RWPE1 (cell line): ENCODE measurements at regions not wholly inside any gene's neighbourhood (a gene's known extent, or its start where the extent isn't known, plus 50 kb on each side); places are given as distances from the start of the nearest gene placed in this dataset.
A peak's percentile ranks its signal among the peaks of the same experiment; 100 is the strongest.

ENCODE experiments used
- CTCF ChIA-PET: fragments of 350-600 bp; sonication (Branson Sonifier 250); formaldehyde crosslinking; extraction: SDS; loops from one replicate; lab custom pipeline; 2021; lab: Yijun Ruan, JAX
- POLR2A ChIA-PET: fragments of 400-600 bp; formaldehyde crosslinking; extraction: SDS; loops from one replicate; lab custom pipeline; 2020; ENCODE audit warnings: antibody characterized with exemption; ENCODE audit not compliant: low non-redundant PET; lab: Yijun Ruan, JAX
- DNase-seq: peaks from one replicate; pipeline ENCODE4 v3.0.0; 2012; ENCODE audit warnings: low spot score
- H3K27ac ChIP-seq: fragments of 450-650 bp; 2 replicates; pipeline ENCODE4 v1.5.1; 2017
- TF ChIP-seq, protein P1 (sequence below): fragments of 450-650 bp; conservative IDR thresholded peaks from 2 replicates; pipeline ENCODE4 v1.5.1; 2017; ENCODE audit warnings: low read depth, mild to moderate bottlenecking

DNA sequence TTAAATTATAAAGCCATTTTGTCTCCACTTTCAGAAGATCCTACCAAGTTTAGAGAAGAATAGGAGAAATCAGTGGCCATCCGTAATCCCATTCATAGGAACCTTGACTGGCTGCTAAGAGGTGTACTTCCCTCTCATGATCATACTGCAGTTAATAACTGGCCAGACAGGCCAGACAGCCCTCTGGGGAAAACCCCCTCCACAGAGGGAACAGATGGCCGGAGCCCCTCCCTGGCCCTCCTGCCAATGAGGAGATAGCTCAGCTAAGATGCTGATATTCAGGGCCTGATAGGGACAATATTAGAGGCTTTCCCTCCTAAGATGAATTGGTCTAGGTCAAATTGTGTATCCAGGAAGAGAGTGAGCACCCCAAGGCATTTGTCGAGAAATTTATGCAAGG is 200.0 kb upstream of the MAOA start:
- TF ChIP-seq, protein P1, sequence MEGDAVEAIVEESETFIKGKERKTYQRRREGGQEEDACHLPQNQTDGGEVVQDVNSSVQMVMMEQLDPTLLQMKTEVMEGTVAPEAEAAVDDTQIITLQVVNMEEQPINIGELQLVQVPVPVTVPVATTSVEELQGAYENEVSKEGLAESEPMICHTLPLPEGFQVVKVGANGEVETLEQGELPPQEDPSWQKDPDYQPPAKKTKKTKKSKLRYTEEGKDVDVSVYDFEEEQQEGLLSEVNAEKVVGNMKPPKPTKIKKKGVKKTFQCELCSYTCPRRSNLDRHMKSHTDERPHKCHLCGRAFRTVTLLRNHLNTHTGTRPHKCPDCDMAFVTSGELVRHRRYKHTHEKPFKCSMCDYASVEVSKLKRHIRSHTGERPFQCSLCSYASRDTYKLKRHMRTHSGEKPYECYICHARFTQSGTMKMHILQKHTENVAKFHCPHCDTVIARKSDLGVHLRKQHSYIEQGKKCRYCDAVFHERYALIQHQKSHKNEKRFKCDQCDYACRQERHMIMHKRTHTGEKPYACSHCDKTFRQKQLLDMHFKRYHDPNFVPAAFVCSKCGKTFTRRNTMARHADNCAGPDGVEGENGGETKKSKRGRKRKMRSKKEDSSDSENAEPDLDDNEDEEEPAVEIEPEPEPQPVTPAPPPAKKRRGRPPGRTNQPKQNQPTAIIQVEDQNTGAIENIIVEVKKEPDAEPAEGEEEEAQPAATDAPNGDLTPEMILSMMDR, result no peak
- no peak for DNase-seq
- ChIA-PET POLR2A (no interaction called here), CTCF (no interaction called here)
- no peak overlapping the region for H3K27ac ChIP-seq

DNA sequence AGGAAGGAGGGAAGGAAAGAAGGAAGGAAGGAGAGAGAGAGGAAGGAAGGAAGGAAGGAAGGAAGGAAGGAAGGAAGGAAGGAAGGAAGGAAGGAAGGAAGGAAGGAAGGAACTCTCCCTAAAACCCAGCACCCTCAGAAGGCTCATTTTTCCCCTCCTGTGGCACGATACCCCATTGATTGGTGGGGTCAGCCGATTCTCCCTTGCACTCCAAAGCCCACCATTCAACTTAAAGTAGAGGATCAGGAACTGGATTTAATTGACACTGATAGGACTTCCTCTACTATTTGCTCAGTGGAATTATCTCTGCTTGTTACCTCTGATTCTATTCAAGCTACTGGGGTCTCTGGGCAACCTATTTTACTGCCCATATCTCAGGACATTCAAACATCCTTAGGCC is 199.2 kb upstream of the MAOA start:
- TF ChIP-seq, protein P1, result no peak
- no peak overlapping the region for H3K27ac ChIP-seq

DNA sequence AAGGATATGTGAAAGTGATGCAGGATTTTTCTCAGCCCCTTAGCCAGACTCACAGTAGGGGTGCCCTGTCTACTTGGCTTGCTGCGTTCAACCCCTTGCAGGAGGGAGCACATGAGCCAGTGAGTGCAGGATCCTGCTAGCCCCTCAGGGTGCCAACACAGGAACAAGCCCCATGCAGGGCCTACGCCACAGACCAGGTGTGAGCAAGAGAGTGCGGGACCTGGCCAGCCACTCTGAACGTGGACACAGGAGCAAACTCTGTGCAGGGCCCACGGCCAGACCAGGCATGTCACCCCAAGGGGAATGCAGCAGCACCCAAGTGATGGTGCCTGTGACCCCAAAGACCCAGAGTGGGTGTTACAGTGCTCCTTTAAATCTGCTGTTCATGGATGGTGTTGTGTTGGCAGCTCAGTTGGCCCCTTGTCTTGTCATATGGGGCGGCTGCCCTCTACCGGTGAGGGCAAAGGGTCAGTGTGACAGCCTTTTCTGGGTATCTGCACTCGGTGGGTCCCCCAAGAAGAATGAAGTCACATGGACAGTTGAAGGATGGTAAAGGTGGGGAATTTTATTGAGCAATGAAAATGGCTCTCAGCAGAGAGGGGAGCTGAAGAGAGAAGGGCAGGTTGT is 188.4 kb upstream of the MAOA start:
- no peak for DNase-seq
- CTCF ChIA-PET, result no interaction called here
- TF ChIP-seq, protein P1, result no peak
- no peak overlapping the region for H3K27ac ChIP-seq
- POLR2A ChIA-PET, result no interaction called here

More for the DNA sequence above, 199.2 kb upstream of the MAOA start:
- DNase-seq, result no peak
- ChIA-PET POLR2A (no interaction called here), CTCF (no interaction called here)

DNA sequence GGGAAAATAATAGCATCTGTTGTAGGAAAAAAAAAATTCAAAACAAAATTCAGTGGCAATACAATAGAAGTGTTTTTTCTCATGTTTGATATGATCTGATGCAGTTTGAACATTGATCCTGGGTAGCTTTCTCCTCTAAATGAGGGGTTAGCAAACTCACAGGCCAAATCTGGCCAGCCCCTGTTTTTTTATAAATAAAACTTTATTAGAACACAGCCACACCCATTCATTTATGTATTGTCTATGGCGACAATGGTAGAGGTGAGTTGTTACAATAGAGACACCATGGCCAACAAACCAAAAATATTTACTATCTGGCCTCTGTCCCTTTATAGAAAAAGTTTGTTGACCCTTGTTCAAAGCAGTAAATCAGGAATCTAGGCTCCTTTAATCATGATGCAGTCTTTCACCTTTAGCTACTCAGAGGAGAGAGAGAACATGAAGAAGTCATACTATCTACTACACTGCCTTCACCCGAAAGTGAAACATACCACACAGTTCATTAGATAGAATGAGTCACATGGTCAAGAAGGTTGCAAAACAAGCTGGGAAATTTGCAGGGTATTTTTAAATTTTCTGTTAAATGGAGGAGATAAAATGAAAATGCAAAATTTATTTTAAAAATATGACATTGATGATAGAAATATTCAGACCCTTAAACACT is 186.6 kb upstream of the MAOA start:
- DNase-seq, result no peak
- no peak overlapping the region for H3K27ac ChIP-seq
- CTCF ChIA-PET, result interaction anchor here (0.6 kb wide), 1 partner anchor 1688 kb away, joined by 4 read pairs; no protein-coding TSS in a partner anchor
- POLR2A ChIA-PET, result no interaction called here
- TF ChIP-seq, protein P1, result no peak

DNA sequence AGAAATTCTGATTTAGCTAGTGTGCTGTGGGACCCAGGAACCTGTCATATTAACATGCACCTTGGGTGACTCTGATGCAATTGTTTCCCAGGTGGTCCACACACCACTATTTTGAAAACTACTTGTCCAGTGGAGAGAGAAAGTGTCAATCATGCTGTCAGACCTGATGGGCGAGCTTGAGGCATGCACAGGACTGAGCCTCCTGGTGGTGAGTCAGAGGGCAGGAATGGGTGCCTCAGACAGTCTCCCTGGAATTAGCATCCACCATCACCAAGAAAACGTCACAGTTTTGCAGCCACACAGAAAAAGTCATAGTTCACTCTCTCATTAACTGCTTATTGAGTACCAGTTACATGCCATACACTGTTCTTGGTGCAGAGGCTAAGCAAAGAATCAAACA is 181.8 kb upstream of the MAOA start:
- no peak overlapping the region for H3K27ac ChIP-seq
- TF ChIP-seq, protein P1, result no peak
- ChIA-PET CTCF (no interaction called here), POLR2A (no interaction called here)
- peak; percentile 24 for DNase-seq

DNA sequence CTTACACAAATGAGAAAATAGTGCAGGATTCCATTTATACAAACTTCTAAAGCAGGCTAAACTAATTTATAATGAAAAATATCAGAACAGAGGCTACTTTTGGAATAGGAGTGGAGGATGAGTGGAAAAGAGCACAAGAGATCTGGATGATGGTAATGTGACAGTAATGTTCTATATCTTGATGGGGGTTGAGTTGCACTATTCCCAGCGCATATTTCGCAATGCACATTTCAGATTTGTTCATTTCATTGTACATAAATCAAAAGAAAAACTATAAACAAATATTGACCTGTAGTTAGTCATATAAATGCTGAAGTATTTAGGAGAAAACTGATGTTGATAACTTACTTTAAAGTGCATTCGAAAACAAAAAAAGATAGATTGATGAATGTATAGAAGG is 177.0 kb upstream of the MAOA start:
- TF ChIP-seq, protein P1, result no peak
- no peak overlapping the region for H3K27ac ChIP-seq
- DNase-seq, result no peak
- ChIA-PET POLR2A (no interaction called here), CTCF (no interaction called here)
